NCI-H2171 treated with DMSO at 0.1 percent for 48 hours (cell line): ENCODE measurements at regions not wholly inside any gene's neighbourhood (a gene's known extent, or its start where the extent isn't known, plus 50 kb on each side); places are given as distances from the start of the nearest gene placed in this dataset.

ENCODE experiments used
- DNase-seq: peaks from one replicate; lab custom pipeline; 2025; lab: John Stamatoyannopoulos, UW

GRCh38 chr15:31275331-31276262 lies 51.0 kb upstream of the KLF13 start:
- DNase-seq, result no peak

GRCh38 chr15:31276596-31277298 lies 49.9 kb upstream of the KLF13 start:
- DNase-seq, result peak; percentile 92
